WTC11 (cell line): ENCODE measurements at regions not wholly inside any gene's neighbourhood (a gene's known extent, or its start where the extent isn't known, plus 50 kb on each side); places are given as distances from the start of the nearest gene placed in this dataset.

Source experiments
- CTCF ChIP-seq: fragments of 200-600 bp; IDR thresholded peaks from 2 replicates; pipeline ENCODE4 v1.8.0; 2022; ENCODE audit warnings: antibody characterized with exemption
- HMGXB4 ChIP-seq: sonication (generic); formaldehyde crosslinking; IDR thresholded peaks from 2 replicates; pipeline ENCODE4 v1.8.1; 2023; ENCODE audit warnings: mild to moderate bottlenecking, moderate library complexity, missing genetic modification reagents
- IRF2 ChIP-seq: sonication (generic); formaldehyde crosslinking; IDR thresholded peaks from 2 replicates; pipeline ENCODE4 v1.8.0; 2022; ENCODE audit warnings: low read depth, missing genetic modification reagents, borderline replicate concordance
- NR3C1 ChIP-seq: sonication (generic); formaldehyde crosslinking; conservative IDR thresholded peaks from 2 replicates; pipeline ENCODE4 v1.8.1; 2023; ENCODE audit warnings: low read depth, mild to moderate bottlenecking, missing genetic modification reagents

DNA sequence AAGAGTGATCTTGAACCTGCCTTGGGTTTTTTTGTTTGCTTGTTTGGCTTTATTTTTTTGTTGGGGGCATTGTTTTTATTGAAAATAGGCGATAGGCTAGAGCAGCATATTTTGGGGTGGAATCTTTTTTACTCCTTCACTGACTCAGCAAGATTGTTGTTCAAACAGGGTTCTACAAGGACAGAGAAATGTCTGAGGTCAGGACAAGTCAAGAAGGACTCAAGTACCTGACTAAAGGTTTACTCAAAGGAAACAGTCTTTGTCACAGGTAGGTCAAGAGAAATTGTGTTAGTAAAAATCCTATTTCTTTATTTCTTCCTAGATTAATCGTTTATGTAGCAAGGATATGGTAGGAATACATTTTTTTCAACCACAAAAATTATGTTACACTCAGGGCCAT is 1564.0 kb upstream of the CDH9 start:
- TF ChIP-seq CTCF, result no peak
- TF ChIP-seq NR3C1 (CRISPR knock-in tag), result no peak
- TF ChIP-seq HMGXB4, result no peak
- TF ChIP-seq IRF2 (CRISPR knock-in tag), result no peak
